ENCODE measurements at regions not wholly inside any gene's neighbourhood (a gene's known extent, or its start where the extent isn't known, plus 50 kb on each side); places are given as distances from the start of the nearest gene placed in this dataset.

- DNase-seq (no peak), ATAC-seq (no peak)
- intact Hi-C loops (cut with micrococcal nuclease): no loop called here
- no peaks in the 10 kb centered on the region for H3K4me1 ChIP-seq (ENCODE audit: control insufficient read depth in 2 of 2, insufficient read depth in 2 of 2, low read length in 2 of 2)
- no peaks in the 10 kb centered on the region for H3K36me3 ChIP-seq (ENCODE audit: control insufficient read depth in 2 of 3, insufficient read depth in 3 of 3, low read length in 3 of 3)
- H3K27me3 Mint-ChIP-seq: peaks cover 0 to 11% (median 5%) of the 10 kb centered on the region in 5 donors
- H3K36me3 Mint-ChIP-seq: no peaks in the 10 kb centered on the region
- H3K27ac Mint-ChIP-seq: no peak overlapping the region
- H3K9me3 ChIP-seq (ENCODE audit: control insufficient read depth in 2 of 3, low read length in 3 of 3): no peaks in the 10 kb centered on the region
- H3K4me3 Mint-ChIP-seq: no peak overlapping the region
- CTCF ChIA-PET: no interaction called here
- H3K9me3 Mint-ChIP-seq: peaks cover 0 to 6% (median 0%) of the 10 kb centered on the region in 11 donors
- H3K4me3 ChIP-seq (ENCODE audit: low read length): no peak overlapping the region
- POLR2A ChIA-PET: no interaction called here
- no peaks in the 10 kb centered on the region for H3K4me1 Mint-ChIP-seq
- H3K27ac ChIP-seq (ENCODE audit: low read depth, low read length): no peak overlapping the region
- H3K27me3 ChIP-seq (ENCODE audit: control insufficient read depth in 2 of 2, insufficient read depth in 2 of 2, low read length in 2 of 2): no peaks in the 10 kb centered on the region
Observed at GRCh38 chr14:38789805-38790204, 313.2 kb downstream of the SEC23A start.

GRCh38 chr14:38788060-38788459, 315.0 kb downstream of the SEC23A start:
- DNase-seq (no peak), ATAC-seq (no peak)
- Histone ChIP-seq H3K4me1 (ENCODE audit: control insufficient read depth in 2 of 2, insufficient read depth in 2 of 2, low read length in 2 of 2) (no peaks in the 10 kb centered on the region), H3K36me3 (ENCODE audit: control insufficient read depth in 2 of 3, insufficient read depth in 3 of 3, low read length in 3 of 3) (no peaks in the 10 kb centered on the region), H3K4me3 (ENCODE audit: low read length) (no peak overlapping the region), H3K27ac (ENCODE audit: low read depth, low read length) (no peak overlapping the region), H3K9me3 (ENCODE audit: control insufficient read depth in 2 of 3, low read length in 3 of 3) (no peaks in the 10 kb centered on the region), H3K27me3 (ENCODE audit: control insufficient read depth in 2 of 2, insufficient read depth in 2 of 2, low read length in 2 of 2) (no peaks in the 10 kb centered on the region)
- H3K4me1 Mint-ChIP-seq: no peaks in the 10 kb centered on the region
- H3K27me3 Mint-ChIP-seq: peaks cover 0 to 4% (median 0%) of the 10 kb centered on the region in 5 donors
- ChIA-PET CTCF (no interaction called here), POLR2A (no interaction called here)
- peaks cover 0 to 5% (median 0%) of the 10 kb centered on the region in 11 donors for H3K9me3 Mint-ChIP-seq
- intact Hi-C loops (cut with micrococcal nuclease): no loop called here
- H3K4me3 Mint-ChIP-seq: no peak overlapping the region
- H3K36me3 Mint-ChIP-seq: no peaks in the 10 kb centered on the region
- no peak overlapping the region for H3K27ac Mint-ChIP-seq

- H3K4me1 ChIP-seq (ENCODE audit: control insufficient read depth in 2 of 2, insufficient read depth in 2 of 2, low read length in 2 of 2): no peaks in the 10 kb centered on the region
- H3K4me3 Mint-ChIP-seq: no peak overlapping the region
- H3K27me3 Mint-ChIP-seq: peaks cover 0 to 4% (median 0%) of the 10 kb centered on the region in 5 donors
- peaks cover 0 to 5% (median 0%) of the 10 kb centered on the region in 11 donors for H3K9me3 Mint-ChIP-seq
- ATAC-seq (no peak), DNase-seq (no peak)
- no peaks in the 10 kb centered on the region for H3K27me3 ChIP-seq (ENCODE audit: control insufficient read depth in 2 of 2, insufficient read depth in 2 of 2, low read length in 2 of 2)
- CTCF ChIA-PET: no interaction called here
- POLR2A ChIA-PET: no interaction called here
- no peak overlapping the region for H3K27ac Mint-ChIP-seq
- no peaks in the 10 kb centered on the region for H3K4me1 Mint-ChIP-seq
- no peak overlapping the region for H3K27ac ChIP-seq (ENCODE audit: low read depth, low read length)
- H3K36me3 ChIP-seq (ENCODE audit: control insufficient read depth in 2 of 3, insufficient read depth in 3 of 3, low read length in 3 of 3): no peaks in the 10 kb centered on the region
- H3K36me3 Mint-ChIP-seq: no peaks in the 10 kb centered on the region
- no peaks in the 10 kb centered on the region for H3K9me3 ChIP-seq (ENCODE audit: control insufficient read depth in 2 of 3, low read length in 3 of 3)
- intact Hi-C loops (cut with micrococcal nuclease): no loop called here
- H3K4me3 ChIP-seq (ENCODE audit: low read length): no peak overlapping the region
Observed at GRCh38 chr14:38786921-38787320, 316.1 kb downstream of the SEC23A start.

- Mint-ChIP-seq H3K27ac (no peak overlapping the region), H3K9me3 (peaks cover 0 to 5% (median 0%) of the 10 kb centered on the region in 11 donors), H3K36me3 (no peaks in the 10 kb centered on the region), H3K4me3 (no peak overlapping the region), H3K4me1 (no peaks in the 10 kb centered on the region), H3K27me3 (peaks cover 0 to 15% (median 9%) of the 10 kb centered on the region in 5 donors)
- no peaks in the 10 kb centered on the region for H3K9me3 ChIP-seq (ENCODE audit: control insufficient read depth in 2 of 3, low read length in 3 of 3)
- no peak overlapping the region for H3K27ac ChIP-seq (ENCODE audit: low read depth, low read length)
- CTCF ChIA-PET: no interaction called here
- ATAC-seq (no peak), DNase-seq (no peak)
- no peaks in the 10 kb centered on the region for H3K27me3 ChIP-seq (ENCODE audit: control insufficient read depth in 2 of 2, insufficient read depth in 2 of 2, low read length in 2 of 2)
- no peaks in the 10 kb centered on the region for H3K36me3 ChIP-seq (ENCODE audit: control insufficient read depth in 2 of 3, insufficient read depth in 3 of 3, low read length in 3 of 3)
- no peaks in the 10 kb centered on the region for H3K4me1 ChIP-seq (ENCODE audit: control insufficient read depth in 2 of 2, insufficient read depth in 2 of 2, low read length in 2 of 2)
- intact Hi-C loops (cut with micrococcal nuclease): no loop called here
- no peak overlapping the region for H3K4me3 ChIP-seq (ENCODE audit: low read length)
- POLR2A ChIA-PET: no interaction called here
Observed at GRCh38 chr14:38777401-38777800, 325.6 kb downstream of the SEC23A start.

GRCh38 chr14:38775986-38776385, 327.0 kb downstream of the SEC23A start:
- no peak overlapping the region for H3K27ac Mint-ChIP-seq
- ATAC-seq (no peak), DNase-seq (no peak)
- H3K4me3 Mint-ChIP-seq: no peak overlapping the region
- intact Hi-C loops (cut with micrococcal nuclease): no loop called here
- no peaks in the 10 kb centered on the region for H3K4me1 ChIP-seq (ENCODE audit: control insufficient read depth in 2 of 2, insufficient read depth in 2 of 2, low read length in 2 of 2)
- ChIA-PET POLR2A (no interaction called here), CTCF (no interaction called here)
- H3K4me3 ChIP-seq (ENCODE audit: low read length): no peak overlapping the region
- H3K36me3 ChIP-seq (ENCODE audit: control insufficient read depth in 2 of 3, insufficient read depth in 3 of 3, low read length in 3 of 3): no peaks in the 10 kb centered on the region
- H3K9me3 ChIP-seq (ENCODE audit: control insufficient read depth in 2 of 3, low read length in 3 of 3): no peaks in the 10 kb centered on the region
- H3K27ac ChIP-seq (ENCODE audit: low read depth, low read length): no peak overlapping the region
- peaks cover 0 to 15% (median 9%) of the 10 kb centered on the region in 5 donors for H3K27me3 Mint-ChIP-seq
- H3K36me3 Mint-ChIP-seq: no peaks in the 10 kb centered on the region
- H3K9me3 Mint-ChIP-seq: peaks cover 0 to 5% (median 0%) of the 10 kb centered on the region in 11 donors
- no peaks in the 10 kb centered on the region for H3K4me1 Mint-ChIP-seq
- no peaks in the 10 kb centered on the region for H3K27me3 ChIP-seq (ENCODE audit: control insufficient read depth in 2 of 2, insufficient read depth in 2 of 2, low read length in 2 of 2)

- no peaks in the 10 kb centered on the region for H3K36me3 ChIP-seq (ENCODE audit: control insufficient read depth in 2 of 3, insufficient read depth in 3 of 3, low read length in 3 of 3)
Observed at GRCh38 chr14:38774162-38774561, 328.9 kb downstream of the SEC23A start.

GRCh38 chr14:38770251-38770650, 332.8 kb downstream of the SEC23A start:
- H3K27me3 Mint-ChIP-seq: peaks cover 0 to 6% (median under 1%) of the 10 kb centered on the region in 5 donors
- H3K4me1 Mint-ChIP-seq: no peaks in the 10 kb centered on the region
- H3K27me3 ChIP-seq (ENCODE audit: control insufficient read depth in 2 of 2, insufficient read depth in 2 of 2, low read length in 2 of 2): no peaks in the 10 kb centered on the region
- CTCF ChIA-PET: no interaction called here
- H3K27ac Mint-ChIP-seq: no peak overlapping the region
- DNase-seq (no peak), ATAC-seq (no peak)
- no peaks in the 10 kb centered on the region for H3K36me3 ChIP-seq (ENCODE audit: control insufficient read depth in 2 of 3, insufficient read depth in 3 of 3, low read length in 3 of 3)
- H3K4me1 ChIP-seq (ENCODE audit: control insufficient read depth in 2 of 2, insufficient read depth in 2 of 2, low read length in 2 of 2): no peaks in the 10 kb centered on the region
- no peaks in the 10 kb centered on the region for H3K9me3 ChIP-seq (ENCODE audit: control insufficient read depth in 2 of 3, low read length in 3 of 3)
- intact Hi-C loops (cut with micrococcal nuclease): no loop called here
- H3K9me3 Mint-ChIP-seq: peaks cover 0 to 12% (median under 1%) of the 10 kb centered on the region in 11 donors
- peaks cover 0 to under 1% (median 0%) of the 10 kb centered on the region in 5 donors for H3K36me3 Mint-ChIP-seq
- POLR2A ChIA-PET: no interaction called here
- no peak overlapping the region for H3K4me3 Mint-ChIP-seq
- no peak overlapping the region for H3K4me3 ChIP-seq (ENCODE audit: low read length)
- no peak overlapping the region for H3K27ac ChIP-seq (ENCODE audit: low read depth, low read length)

More at GRCh38 chr14:38774162-38774561, 328.9 kb downstream of the SEC23A start:
- Mint-ChIP-seq H3K9me3 (peaks cover 0 to 4% (median 0%) of the 10 kb centered on the region in 11 donors), H3K4me1 (no peaks in the 10 kb centered on the region), H3K27ac (no peak overlapping the region), H3K27me3 (peaks cover 0 to 11% (median 9%) of the 10 kb centered on the region in 5 donors), H3K36me3 (no peaks in the 10 kb centered on the region), H3K4me3 (no peak overlapping the region)
- CTCF ChIA-PET: no interaction called here
- no peaks in the 10 kb centered on the region for H3K4me1 ChIP-seq (ENCODE audit: control insufficient read depth in 2 of 2, insufficient read depth in 2 of 2, low read length in 2 of 2)
- ATAC-seq: no peak
- no peak for DNase-seq
- intact Hi-C loops (cut with micrococcal nuclease): no loop called here
- POLR2A ChIA-PET: no interaction called here
- H3K27ac ChIP-seq (ENCODE audit: low read depth, low read length): no peak overlapping the region
- H3K4me3 ChIP-seq (ENCODE audit: low read length): no peak overlapping the region
- no peaks in the 10 kb centered on the region for H3K9me3 ChIP-seq (ENCODE audit: control insufficient read depth in 2 of 3, low read length in 3 of 3)
- no peaks in the 10 kb centered on the region for H3K27me3 ChIP-seq (ENCODE audit: control insufficient read depth in 2 of 2, insufficient read depth in 2 of 2, low read length in 2 of 2)
